IPS-NIHi11 (cell line): ENCODE measurements at regions not wholly inside any gene's neighbourhood (a gene's known extent, or its start where the extent isn't known, plus 50 kb on each side); places are given as distances from the start of the nearest gene placed in this dataset.

Experiments used
- DNase-seq: peaks from one replicate; pipeline ENCODE4 v3.0.0; 2012; ENCODE audit warnings: mixed read lengths, low spot score

DNA sequence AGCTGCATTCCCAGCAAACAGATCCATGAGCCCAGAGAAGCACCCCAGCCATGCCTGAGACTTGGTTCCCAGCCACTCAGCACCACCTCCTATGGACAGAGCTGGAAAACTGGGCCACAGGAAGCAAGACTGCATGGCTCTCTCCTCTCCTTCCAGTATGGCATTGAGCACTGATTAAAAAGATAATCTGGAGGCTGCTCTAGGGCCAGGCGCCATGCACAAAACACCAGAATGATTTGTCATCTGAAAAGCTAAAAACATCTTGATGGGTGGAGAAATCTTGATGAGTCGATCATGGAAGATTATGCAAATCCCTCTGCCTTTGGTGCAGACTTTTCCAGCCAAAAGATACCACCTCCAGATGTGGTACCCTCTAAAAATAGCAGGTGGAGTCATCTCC is 62.7 kb upstream of the MRPS22 start:
- no peak for DNase-seq

DNA sequence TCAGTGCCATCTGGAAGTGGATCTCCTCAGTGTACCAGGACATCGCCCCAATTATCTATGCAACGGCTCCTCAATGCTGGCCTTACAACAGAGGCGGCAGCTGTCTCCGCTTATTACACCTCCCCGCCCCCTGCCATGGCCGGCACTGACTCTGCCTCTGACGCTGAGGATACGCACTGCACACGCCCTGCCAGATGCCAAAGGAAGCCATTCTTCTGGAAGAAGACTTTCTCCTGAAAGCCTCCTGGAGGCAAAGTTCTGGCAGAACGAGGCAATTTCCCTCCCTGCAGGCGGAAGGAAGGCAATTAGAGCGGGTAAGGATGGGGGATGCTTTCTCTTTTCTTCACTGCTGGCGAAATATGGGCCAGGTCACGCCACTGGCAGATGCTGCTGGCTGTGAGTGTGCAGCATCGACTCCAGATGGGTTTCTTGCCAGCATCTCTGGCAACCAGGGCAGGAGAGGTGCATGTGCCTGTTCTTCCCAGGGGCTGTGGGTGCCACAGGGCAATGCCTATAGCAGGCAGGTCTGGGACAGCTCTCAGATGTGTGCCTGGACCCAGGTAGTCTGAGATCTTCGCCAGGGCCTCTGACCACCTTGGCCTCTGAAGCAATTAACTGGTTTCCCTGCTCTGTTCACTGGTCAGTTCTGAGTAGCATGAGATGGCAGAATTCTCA is 62.2 kb upstream of the MRPS22 start:
- no peak for DNase-seq

DNA sequence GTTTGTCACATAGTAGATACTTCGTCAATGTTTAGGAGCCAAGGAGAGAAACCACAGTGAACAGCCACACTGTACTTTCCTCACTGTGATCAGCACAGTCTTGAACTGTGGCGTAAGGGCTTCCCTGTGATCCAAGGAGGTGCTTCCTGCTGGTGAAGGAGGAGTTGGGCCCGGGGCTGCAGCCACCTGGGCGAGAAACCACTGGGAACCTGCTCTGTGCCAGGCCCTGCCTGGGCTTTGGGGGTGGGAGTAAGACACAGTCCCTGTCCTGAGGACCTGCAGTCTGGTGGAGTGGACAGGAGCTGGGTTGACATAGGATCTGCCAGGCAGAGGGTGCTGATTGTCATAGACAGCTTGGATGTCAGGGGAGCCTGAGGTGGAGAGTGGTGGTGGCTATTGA is 60.5 kb upstream of the MRPS22 start:
- no peak for DNase-seq

DNA sequence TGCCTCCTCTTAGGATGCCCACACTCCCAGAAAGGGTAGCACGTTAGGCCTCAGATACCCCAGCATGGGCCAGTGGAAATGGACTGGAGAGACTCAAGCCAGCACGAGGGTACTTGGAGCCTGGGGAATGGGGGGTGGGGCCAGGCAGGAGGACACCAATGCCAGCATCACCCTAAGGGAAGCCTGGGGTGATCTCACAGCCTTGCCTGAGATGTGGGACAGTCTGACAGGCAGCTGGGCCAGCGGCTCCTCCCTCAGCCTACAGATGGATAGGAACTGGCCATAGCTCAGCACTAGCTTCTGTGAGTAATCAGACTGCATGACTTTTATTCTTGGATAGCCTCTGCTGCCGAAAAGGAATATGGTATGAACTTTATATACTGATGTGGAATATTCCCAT is 59.6 kb upstream of the MRPS22 start:
- DNase-seq, result no peak

DNA sequence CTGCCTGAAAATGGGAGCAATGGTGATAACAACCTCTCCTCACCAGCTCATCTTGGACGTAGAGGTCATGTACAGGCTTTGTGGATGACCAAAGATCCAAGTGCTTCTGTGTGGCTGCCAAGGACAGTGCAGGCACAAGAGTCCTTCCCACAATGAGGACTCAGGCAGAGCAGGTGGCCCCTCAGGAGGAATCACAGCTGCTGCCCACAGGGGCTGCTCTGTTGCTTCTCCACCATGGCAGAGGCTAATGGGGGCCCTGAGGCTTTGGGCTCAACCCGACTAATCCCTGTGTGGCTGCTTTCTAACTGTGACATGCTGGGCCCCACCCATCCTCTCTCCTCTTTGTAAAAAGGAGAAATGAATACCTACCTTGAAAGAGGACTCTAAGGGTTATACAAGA is 58.1 kb upstream of the MRPS22 start:
- DNase-seq, result no peak

DNA sequence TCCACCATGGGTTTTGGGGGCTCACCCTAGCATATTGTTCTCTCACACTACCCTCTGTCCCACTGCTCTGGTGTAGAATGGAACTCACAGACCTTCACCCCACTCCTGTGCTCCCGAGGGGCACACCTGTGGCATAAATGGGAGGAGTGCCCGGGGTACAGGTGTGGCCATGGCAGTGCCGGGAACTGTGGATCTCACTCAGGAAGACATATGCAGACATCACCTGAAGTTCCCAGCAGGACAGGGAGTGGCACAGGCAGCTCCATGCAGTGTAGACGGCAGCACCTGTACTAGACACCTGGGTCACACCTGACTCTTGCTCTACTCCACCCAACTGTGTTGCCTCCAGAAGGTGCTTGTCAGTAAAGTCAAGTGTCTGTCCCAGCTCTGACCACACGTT is 57.6 kb upstream of the MRPS22 start:
- no peak for DNase-seq

DNA sequence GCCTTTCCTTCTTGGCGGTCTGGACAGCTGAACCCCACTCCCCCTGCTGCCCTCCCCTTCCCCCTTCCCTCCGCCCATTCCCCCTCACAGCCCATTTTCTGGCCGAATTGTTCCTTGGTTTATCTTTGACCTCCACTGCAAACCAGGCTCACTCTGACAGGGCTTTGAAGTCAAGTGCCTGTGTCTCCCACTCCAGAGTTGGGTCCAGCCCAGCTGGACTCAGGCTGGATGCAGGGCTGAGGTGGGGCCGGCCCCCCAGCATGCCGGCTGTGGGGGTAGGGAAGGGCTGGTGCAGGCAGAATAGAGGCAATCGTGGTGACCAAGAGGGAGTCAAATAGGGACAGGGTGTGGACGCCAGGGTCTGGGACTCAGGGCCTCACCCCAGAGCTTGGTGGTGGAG is 57.0 kb upstream of the MRPS22 start:
- no peak for DNase-seq

DNA sequence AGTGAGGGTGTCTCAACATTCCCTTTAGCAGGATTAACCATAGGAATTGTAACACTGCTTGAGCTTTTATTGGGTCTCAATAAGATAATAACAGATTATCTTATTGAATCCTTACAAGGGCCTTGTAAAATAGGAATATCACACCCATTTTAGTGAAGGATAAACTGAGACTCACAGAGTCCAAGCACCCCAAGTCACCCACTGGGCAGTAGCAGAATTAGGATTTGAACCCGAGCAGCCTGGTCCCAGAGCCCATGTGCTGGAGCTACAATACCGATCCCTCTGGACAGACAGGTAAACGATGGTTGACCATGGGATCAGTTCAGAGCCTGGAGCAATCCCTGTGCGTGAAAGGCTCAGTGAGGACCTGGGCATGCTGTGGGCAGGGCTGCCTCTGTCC is 56.3 kb upstream of the MRPS22 start:
- DNase-seq, result no peak

DNA sequence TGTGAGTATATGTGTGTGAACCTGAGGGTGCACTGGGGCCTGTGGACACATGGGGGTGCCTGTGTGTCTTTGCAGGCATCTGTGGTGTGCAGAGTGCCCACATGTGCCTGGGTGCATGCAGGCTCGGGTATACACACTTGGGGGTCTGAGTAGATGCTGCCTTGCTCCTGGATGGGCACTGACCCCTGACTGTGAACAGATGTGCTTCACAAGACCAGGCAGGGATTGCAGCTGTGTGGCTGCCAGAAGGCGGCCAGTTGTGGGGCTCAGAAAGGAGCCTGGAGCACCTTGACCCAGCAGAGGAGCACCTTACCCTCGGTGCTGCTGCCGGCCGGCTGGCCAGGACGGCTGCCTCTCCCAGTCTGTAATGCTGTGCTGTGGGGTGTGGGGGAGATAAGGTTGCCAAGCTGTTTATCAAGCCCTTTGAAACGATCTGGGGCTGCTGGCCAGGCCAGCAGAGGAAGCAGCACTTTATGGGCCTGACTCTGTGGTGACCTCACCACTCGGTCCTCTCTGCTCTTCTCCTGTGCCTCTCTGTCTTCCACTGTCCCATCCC is 55.5 kb upstream of the MRPS22 start:
- no peak for DNase-seq

DNA sequence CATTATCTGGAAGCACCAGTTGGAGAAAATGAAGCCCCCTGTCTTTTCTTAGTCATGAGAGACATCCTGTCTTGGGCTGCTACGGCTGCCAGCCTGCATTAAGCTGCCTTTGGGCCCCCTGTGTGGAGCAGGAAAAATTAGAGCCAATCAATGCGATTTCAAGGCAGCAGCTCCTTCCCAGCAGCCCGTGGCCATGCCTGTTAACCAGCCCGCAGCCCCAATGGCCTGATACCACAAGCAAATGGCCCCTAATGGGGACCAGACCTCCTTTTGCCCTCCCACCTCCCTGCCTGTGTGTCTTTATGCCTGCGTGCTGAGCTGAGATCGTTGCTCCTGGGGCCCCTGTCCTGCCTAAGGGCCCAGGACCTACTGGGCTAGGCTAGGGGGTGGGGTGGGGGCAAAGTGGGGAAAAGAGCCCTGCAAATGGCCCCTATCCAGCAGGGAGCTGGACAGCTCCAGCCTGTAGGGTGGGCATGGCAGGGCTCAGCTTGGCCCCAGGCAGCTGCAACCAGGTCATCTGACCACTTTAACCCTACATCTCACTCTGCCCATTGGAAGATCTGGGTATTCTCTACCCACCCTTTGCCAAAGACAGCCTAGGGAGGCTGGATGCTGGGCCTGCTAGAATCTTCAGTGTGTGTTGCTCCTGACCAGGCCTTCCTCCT is 53.8 kb upstream of the MRPS22 start:
- peak; percentile 35 for DNase-seq

DNA sequence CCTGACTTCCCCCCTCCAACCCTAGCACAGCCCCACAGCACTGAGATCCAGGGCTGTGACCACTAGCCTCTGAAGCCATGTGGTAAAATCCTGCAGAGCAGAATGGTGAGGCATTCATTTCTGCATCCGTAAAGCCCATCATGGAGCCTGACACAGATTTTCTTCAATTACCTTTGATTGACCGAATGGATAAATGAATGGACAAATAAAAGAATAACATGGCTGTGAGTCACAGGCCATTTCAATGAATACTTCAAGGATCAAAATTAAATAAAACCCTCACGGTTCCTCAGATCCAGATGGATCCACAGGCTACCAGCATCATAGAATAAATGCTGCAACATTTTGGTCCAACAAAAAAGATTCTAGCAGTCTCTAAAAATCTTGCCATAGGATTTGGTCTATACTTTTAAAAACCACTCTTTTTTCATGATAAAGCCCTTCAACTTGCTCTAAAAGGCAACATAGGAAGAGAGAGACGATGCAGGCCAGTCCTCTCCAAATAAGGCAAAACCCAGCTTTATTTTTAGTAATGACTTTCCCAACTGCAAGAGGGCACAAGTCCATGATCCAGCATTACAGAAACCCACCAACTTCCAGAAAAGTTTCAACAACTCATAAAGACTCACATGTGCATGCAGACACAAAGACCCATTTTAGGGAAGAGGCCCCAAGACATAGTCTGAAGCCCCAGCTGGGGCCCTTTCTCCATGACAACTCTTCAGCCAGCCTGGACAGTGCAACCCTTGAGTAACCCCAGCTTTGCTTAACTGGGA is 52.4 kb upstream of the MRPS22 start:
- DNase-seq, result no peak

DNA sequence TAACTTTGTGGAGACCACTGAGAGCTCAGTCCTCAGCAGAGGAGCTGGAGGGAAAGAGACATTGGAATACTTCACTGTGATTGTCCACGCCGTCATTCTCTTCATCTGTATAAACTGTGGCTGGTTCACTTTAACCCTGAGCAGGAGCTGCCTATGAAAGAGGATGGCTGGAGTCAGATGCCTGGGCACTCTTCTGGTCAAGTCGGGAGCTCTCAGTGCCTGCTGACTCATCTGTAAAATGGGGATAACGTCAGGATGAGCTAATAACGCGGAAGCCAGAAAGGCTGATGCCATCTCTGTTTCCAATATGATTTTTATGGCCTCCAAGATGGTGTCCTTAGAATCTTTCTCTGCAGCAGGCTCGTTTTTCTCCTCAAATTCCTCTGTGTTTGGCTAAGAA is 51.6 kb upstream of the MRPS22 start:
- no peak for DNase-seq

DNA sequence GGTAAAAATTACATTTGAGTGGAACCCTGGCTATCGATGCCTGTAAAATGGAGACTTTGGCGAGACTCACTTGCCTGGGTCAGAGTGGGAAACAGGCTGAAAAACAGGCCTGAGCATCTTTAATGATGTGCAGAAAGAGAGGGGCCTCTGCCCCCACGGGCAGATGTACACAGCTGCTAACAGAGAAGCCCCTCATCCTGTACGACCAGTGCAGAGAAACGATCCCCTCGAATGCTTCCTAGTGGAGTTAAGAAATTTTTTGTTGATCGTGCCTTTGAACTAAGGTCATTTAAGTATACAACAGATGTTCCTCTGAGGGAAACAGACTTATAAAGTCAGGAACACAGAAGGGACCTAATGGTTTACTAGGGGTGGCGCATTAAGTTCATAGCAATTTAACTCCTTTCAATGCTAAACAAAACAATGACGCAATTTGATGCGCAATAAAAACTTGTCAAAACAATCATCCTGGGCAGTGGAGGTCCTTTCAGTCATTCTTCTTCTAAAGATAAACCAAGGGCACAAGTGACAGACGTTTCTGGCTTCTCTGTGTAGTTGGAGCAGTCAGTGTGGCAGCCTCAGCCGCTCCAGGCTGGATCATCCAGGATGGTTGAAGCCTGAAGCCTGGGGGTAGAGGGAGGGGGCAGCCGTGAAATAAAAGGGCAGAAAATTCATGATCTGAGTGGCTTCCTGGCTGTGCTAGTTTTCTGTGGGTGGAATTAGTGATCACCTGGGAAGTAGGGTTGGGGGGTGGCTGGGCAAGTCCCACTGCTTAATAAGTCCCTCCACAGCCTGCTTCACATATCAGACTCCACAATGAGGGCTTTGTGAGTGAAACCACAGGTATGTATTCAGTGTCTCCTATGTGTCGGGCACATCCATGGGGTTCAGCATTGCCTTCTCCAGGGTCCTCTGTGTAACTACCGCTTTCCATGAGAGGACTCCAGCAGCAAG is 50.8 kb upstream of the MRPS22 start:
- DNase-seq, result no peak

DNA sequence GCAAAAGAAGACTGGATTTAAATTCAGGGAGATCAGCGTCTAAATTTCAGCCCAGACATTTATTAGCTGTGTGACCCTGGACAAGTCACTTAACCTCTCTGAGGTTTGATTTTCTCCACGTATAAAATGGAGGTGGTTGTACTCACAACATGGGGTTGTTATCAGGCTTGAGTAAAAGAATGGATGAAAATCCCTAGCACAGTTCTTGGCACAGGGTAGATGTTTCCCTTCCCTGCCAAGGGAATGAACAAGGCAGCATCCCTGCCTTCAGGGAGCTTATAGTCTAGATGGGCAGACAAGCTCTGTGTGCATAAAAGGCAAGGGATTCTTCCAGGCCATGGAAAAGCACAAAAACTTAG is 50.2 kb upstream of the MRPS22 start:
- no peak for DNase-seq
